ENCODE measurements at regions not wholly inside any gene's neighbourhood (a gene's known extent, or its start where the extent isn't known, plus 50 kb on each side); places are given as distances from the start of the nearest gene placed in this dataset.

- WGBS, 4 donors, result 61 to 92% (median 68%) methylated on average over 3 to 4 of the region's 4 CpGs
- DNase-seq, result no peak
Measured at GRCh38 chr4:167652267-167652666, 418.0 kb upstream of the SPOCK3 start.

GRCh38 chr4:167688660-167689142 is 403.6 kb upstream of the ANXA10 start:
- no peak for DNase-seq
- 77 to 87% (median 84%) methylated on average over 9 of the region's 9 CpGs for WGBS, 4 donors
- intact Hi-C loops (cut with DNase I), result no loop called here
- H3K36me3 ChIP-seq (replicated peaks in 1 of 2), result no peaks in the 10 kb centered on the region
- H3K4me1 ChIP-seq (replicated peaks in 1 of 2), result no peaks in the 10 kb centered on the region
- H3K27ac ChIP-seq, result no peak overlapping the region
- H3K4me3 ChIP-seq, result no peak overlapping the region
- TF ChIP-seq CTCF (IDR thresholded peaks at IDR 0.05) (no peak), POLR2A (IDR thresholded peaks at IDR 0.05) (no peak)
- no peaks in the 10 kb centered on the region for H3K27me3 ChIP-seq
- H3K9me3 ChIP-seq (replicated peaks in 1 of 3), result no peaks in the 10 kb centered on the region

More at GRCh38 chr4:167652267-167652666, 418.0 kb upstream of the SPOCK3 start:
- Histone ChIP-seq H3K9me3 (replicated peaks in 1 of 3) (no peaks in the 10 kb centered on the region), H3K4me1 (replicated peaks in 1 of 2) (no peaks in the 10 kb centered on the region), H3K27me3 (no peaks in the 10 kb centered on the region), H3K4me3 (no peak overlapping the region), H3K27ac (no peak overlapping the region), H3K36me3 (replicated peaks in 1 of 2) (no peaks in the 10 kb centered on the region)
- TF ChIP-seq CTCF (IDR thresholded peaks at IDR 0.05) (no peak), POLR2A (IDR thresholded peaks at IDR 0.05) (no peak)
- intact Hi-C loops (cut with DNase I), result no loop called here

- H3K9me3 ChIP-seq (replicated peaks in 1 of 3), result no peaks in the 10 kb centered on the region
- no peak overlapping the region for H3K4me3 ChIP-seq
- TF ChIP-seq CTCF (IDR thresholded peaks at IDR 0.05) (no peak), POLR2A (IDR thresholded peaks at IDR 0.05) (no peak)
- intact Hi-C loops (cut with DNase I), result no loop called here
- no peak for DNase-seq
- no peaks in the 10 kb centered on the region for H3K27me3 ChIP-seq
- no peaks in the 10 kb centered on the region for H3K4me1 ChIP-seq (replicated peaks in 1 of 2)
- no peaks in the 10 kb centered on the region for H3K36me3 ChIP-seq (replicated peaks in 1 of 2)
- H3K27ac ChIP-seq, result no peak overlapping the region
Measured at GRCh38 chr4:167702391-167702790, 389.9 kb upstream of the ANXA10 start.

GRCh38 chr4:167711517-167711916 is 380.8 kb upstream of the ANXA10 start:
- intact Hi-C loops (cut with DNase I), result no loop called here
- H3K4me3 ChIP-seq, result no peak overlapping the region
- H3K27me3 ChIP-seq, result no peaks in the 10 kb centered on the region
- no peaks in the 10 kb centered on the region for H3K36me3 ChIP-seq (replicated peaks in 1 of 2)
- WGBS, 4 donors, result 50 to 62% (median 57%) methylated on average over 5 of the region's 5 CpGs
- no peaks in the 10 kb centered on the region for H3K4me1 ChIP-seq (replicated peaks in 1 of 2)
- DNase-seq, result no peak
- TF ChIP-seq POLR2A (IDR thresholded peaks at IDR 0.05) (no peak), CTCF (IDR thresholded peaks at IDR 0.05) (no peak)
- H3K27ac ChIP-seq, result no peak overlapping the region
- H3K9me3 ChIP-seq (replicated peaks in 1 of 3), result no peaks in the 10 kb centered on the region

All from adrenal gland (tissue), 9 donors.